Retina (tissue), 1 donor: ENCODE measurements at regions not wholly inside any gene's neighbourhood (a gene's known extent, or its start where the extent isn't known, plus 50 kb on each side); places are given as distances from the start of the nearest gene placed in this dataset.
"Not testable (repeated sequence)": the region's sequence is repeated elsewhere in the genome, so short reads cannot be mapped to it uniquely, and the experiment has no call there.

ENCODE experiments used
- DNase-seq: peaks from one replicate; pipeline ENCODE4 v3.0.0-alpha.2; 2016

DNA sequence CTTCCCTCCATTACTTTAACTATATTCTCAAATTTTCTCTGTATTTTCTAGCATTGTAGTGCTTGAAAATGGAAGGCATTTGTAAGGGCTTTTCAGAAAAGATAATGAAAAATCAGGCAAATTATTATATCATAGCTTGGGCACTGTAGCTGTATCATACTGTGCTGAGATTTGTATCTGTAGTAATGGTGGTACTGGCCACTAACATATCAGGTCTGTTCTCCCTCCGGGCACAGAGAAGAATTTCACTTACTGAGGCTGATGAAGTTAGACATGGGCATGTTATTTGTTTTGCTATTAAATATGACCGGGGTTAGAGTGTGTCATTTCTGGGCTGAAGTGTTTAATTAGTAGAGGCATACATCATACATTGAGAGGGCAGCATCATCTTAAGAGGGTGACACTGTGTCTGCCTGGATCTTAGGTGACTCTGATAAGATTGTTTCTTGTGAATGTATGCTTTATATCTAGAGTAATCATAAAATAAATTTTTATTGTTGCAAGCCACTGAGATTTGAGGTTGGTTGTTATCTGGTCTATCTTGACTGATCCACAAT, 1395.9 kb downstream of the EPHA7 start:
- DNase-seq: peak; percentile 7

DNA sequence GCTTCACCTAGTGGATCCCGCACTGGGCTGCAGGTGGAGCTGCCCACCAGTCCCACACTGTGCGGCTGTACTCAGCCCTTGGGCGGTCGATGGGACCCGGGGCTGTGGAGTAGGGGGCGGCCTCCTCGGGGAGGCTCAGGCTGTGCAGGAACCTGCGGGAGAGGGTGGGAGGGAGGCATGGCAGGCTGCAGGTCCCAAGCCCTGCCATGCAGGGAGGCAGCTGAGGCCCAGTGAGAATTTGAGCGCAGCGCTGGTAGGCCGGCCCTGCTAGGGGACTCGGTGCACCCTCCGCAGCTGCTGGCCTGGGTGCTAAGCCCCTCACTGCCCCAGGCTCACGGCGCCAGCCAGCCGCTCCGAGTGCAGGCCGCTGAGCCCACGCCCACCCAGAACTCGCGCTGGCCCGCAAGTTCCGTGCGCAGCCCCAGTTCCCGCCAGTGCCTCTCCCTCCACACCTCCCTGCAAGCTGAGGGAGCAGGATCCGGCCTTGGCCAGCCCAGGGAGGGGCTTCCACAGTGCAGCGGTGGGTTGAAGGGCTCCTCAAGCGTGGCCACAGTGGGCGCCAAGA, 1407.6 kb downstream of the EPHA7 start:
- DNase-seq: no peak

DNA sequence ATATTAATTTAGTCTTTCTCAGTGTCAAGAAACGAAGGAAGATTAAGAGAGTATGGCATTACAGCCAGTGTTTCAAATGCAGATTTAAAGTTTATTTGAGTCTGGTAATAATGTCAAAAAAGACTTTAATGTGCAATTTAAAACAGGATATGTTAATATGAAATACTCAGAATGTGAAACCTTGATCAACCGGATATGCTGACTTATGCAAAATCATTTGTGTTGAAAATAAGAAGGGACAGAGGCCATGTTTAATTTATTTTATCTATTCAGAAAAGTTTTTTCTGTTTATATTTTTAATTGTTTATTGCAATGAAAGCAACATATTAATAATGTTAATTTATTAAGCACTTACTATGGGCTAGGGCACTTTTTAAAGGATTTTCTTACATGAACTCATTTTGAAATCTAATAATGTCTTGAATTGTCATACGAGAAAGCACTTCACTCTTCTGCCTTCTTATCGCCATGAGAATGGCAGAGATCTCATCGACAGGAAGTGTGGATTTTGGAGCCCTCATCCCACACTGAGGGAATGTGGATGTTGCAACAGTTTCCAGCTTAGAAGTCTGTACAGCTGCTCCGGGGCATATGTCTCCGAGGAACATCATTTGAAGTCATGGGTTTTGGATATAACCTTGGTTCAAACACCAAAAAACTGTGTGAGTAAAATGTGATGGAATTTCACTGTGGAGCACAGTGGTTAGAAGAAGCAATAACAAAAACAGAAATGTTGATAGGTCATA, 1410.4 kb downstream of the EPHA7 start:
- no peak for DNase-seq

DNA sequence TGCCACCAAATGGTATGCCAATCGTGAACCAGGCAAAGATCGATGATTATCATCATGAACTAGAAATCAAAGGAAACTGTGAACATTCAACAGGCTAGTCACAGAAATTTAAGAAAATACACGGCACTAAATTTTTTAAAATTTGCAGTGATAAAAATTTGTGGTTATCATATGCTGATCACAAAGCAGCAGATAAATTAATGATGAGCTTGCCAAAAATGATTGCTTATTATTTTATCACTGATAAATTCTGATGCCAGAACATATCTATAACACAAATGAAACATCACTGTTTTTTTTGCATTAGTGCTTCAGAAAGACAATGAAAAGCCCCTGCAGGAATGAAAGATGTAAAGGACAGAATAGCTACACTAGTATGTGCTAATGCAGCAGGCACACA, 1413.2 kb upstream of the MAP3K7 start:
- no peak for DNase-seq

DNA sequence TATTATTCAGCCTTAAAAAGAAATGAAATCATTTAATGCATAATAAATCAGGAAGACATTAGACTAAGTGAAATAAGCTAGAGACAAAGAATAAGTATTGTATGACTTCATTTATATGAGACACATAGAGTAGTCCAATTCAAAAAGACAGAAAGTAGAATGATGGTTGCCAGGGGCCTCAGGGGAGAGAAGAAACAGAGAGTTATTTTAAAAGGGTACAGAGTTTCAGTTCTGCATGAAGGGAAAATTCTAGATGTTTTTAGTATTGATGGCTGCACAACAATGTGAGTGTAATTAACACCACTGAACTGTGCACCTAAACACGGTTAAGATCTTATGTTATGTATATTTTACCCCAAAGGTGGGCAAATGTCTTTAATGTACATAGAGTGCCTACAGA, 1407.9 kb upstream of the MAP3K7 start:
- DNase-seq: no peak

DNA sequence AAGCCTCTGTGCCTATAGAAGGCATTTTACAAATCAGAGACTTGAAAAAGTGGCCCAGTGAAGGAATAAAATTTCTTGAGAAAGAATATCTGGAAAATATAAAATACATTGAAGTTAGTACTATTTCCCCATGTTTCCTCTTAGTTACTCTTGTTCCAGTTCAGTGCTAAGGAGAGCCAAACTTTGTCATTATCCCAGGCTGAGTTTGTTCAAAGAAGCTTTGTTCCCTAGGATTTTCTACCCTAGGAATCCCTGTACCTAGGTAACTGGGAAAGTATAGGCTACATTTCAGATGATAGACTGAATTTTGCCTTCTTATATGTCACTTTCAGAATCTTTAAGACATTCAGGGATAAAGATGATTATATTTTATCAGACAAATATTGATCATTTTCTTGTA, 1395.7 kb upstream of the MAP3K7 start:
- no peak for DNase-seq

DNA sequence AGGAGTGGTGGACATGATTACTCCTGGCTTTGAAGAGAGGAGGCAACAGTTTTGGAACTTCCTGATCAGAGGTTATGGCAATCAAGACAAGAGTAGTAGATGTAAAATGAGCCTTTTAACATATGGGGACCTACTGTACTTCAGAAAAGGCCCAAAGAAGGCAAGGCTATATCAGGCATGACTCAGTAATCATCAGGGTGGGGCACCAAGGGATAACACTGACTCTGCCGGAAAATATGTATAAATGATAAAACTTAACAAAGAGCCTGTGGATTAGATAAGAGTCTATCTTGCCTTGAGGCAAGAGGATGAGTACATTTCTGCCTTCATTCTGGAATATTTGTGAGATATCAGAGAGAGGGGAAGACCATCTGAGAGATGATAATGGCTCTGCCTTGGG, 1389.9 kb upstream of the MAP3K7 start:
- DNase-seq: no peak

DNA sequence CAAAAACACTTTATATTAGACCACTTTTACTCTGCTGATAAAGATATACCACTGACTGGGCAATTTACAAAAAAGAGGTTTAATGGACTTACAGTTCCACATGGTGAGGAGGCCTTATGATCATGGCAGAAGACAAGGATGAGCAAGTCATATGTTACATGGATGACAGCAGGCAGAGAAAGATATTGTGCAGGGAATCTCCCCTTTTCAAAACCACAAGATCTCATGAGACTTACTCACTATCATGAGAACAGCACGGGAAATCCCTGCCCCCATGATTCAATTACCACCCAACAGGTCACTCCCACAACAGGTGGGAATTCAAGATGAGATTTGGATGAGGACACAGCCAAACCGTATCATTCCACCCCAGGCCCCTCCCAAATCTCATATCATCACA, 1383.8 kb upstream of the MAP3K7 start:
- no peak for DNase-seq

DNA sequence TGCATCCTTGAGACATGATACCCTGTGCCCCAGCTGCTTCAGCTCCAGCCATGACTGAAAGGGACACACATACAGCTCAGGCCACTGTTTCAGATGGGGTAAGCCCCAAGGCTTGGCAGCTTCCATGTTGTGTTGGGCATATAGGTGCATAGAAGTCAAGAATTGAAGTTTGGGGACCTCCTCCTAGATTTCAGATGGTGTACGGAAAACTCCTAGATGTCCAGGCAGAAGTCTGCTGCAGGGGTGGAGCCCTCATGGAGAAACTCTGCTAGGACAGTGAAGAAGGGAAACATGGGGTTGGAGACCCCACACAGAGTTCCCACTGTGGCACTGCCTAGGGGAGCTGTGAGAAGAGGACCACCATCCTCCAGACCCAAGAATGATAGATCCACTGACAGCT, 1379.0 kb upstream of the MAP3K7 start:
- DNase-seq: no peak

DNA sequence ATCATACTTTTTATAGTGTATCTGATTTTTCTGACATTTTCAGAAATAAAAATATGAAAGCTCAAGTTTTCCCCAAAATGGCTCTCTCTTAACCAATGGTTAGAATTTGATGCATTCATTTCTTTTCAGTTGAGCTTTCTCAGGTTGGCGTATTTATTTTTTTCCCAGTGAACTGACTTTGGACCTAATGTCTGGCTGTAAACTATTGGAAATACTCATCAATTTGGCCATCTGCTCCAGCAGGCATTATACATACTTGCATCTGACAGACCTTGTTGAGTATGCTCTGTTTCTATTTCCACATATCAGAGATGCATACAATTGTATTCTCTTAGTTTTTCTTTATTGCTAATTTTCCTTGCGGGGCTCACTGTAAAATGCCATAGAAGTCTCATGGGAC, 1374.8 kb upstream of the MAP3K7 start:
- DNase-seq: no peak

DNA sequence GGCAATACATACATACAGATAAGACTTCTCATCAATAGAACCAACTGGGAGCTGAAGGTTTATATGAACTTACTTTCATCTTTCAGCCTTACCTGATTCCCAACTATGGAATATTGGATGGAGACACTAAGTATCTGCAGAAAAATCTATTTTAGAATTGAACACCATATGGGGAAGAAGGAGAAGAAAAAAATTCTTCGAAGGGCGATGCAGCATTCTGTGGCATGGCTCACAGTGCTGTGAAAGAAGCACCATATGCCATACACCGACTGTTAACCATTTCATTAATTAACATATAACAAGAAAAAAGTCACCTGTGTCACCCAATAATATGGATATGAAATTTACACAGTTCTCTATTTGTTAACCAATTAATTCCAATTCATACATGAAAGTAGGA, 1374.4 kb upstream of the MAP3K7 start:
- DNase-seq: no peak

DNA sequence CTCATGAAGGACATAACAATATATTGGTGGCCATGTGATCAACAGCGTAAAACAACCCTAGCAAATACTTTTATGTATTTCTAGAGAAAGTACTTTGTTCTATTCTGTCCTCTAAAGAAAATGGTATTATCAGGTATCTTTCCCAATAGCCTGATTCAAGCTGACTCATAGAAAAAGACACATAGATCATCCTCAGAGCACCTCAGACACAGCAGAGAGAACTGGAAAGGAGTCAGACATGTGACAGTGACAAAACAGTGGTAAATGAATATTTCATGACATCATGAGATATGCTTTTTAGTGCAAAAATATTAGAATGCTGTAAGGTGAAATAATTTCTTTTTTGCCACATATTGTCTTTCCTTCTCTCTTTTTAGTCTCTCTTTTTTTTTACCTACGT, 1355.0 kb upstream of the MAP3K7 start:
- DNase-seq: no peak

DNA sequence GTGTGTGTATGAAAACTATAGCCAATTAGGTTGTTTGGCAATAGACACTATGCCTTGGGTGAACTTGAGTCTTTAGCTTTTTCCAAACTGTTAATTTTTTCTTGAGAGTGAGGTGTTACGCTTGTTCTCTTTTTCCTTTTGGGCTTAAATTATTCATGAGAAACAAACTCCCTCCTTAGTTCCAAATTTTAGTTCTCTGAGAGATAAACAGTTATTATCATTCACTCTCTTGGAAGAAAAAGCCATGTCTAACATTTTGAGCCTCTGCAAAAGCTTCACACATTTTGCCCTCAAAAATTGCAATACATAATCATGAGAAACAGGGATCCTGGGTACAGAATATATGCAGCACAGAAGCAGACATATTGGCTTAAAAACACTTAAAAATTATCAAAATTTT, 1353.9 kb upstream of the MAP3K7 start:
- DNase-seq: no peak

DNA sequence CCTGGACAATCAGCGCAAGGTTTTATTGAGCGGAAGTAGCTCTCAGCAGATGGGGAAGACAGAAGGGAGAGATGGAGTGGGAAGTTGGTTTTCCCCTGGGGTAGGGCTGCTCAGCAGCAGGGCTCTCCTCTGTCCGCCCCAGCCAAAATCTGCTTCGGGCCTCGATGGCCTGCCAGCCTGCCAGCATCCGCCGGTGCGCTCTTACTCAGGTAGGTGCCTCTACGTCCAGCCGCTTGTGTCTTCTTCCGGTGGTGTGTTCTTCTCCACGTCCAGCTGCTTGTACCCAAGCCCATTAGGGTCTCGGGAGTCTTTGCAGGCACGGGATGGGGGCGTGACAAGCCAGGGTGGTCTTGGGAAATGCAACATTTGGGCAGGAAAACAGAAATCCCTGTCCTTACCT, 1340.0 kb upstream of the MAP3K7 start:
- DNase-seq: no peak

DNA sequence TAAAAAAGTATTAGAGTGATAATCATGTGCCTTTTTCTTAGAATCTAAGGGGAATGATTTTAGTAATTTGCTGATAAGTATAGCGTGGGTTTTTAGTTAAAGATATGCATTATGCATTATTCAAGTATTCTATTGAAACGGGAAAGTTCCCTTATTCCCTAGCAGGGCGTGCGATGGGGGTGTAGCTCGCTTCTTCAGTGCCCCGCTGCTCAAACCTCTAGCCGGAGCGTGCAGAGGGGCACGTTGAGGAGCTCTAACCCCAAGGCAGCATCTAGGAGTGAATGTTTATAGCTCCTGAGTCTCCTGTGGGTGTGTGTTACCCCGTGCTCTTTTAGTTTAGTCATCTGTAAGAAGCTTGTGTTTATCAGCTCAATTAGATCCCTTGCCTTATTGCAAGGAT, 1339.5 kb upstream of the MAP3K7 start:
- no peak for DNase-seq

DNA sequence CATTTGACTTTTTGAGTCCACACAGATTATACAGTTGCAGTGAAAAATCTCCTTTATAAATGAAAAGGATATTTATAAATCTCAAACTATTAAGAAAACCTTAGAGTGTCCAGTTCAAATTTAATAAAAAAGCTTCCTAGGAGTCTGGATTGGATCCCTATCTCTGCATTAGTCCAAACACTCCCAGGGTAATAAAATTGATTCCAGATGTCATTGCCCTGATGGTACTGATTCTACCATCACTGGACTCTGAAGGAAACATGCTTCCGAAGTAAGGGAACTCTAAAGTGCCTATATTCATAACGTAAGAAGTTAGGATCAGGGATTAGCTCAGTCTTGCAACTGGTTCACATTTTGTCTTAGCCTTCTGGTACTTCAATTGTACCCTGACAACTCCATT, 1325.1 kb upstream of the MAP3K7 start:
- DNase-seq: no peak

DNA sequence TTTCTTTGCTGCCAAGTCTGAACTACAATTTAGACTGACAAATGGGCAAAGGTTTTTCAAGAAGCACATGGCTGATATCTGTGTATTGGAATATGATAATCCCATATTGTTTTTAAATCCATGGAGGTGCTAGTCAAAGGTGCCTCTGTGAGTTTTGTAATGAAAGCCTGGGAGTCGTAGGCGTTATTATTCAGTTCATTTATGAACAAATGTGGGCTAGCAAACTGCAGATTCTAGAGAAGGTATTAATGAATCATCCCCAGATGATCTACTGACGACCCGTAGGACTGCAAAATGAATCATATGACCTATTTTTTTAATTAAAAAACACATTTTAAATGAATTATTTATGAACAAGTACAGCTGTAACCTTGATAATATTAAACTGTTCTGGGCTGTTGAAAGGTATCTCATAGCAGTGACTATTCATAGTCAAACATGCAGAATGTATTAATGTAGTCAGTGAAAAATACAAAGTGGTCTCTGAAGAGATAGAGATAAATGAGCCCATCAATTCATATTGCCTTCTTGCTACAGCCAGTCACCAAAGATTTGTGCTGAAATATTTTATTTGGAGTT, 1317.8 kb upstream of the MAP3K7 start:
- DNase-seq: no peak

DNA sequence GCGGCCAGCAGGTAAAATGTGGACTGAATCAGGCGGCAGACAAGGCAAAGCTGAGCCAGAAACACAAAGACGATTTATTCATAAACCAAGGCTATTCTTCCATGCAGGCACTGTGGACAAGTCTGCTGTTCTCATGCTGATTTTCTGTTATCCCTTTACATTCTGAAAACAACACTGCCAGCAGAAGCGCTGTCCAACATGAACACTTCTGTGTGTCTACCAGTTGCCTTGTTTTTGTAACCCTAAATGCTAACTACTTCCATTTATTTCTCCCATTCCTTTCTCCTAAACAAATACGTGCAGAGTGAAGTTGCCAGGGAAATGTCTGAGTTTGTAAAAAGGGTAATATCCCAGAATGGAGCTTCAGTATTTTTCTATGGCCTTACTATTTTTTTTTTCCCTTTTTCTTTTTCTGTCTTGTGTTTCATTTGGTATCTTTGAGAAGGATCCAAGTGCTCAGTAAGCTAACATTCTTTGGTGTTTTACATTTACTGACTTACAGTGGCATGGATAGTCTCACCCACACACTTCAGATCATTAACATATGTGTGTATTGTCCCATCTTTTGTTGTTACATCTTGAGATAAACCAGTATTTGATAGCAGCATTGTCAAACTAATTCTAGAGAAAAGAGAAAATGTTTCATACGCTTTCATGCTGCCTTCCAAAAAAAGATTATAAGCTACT, 1308.9 kb upstream of the MAP3K7 start:
- DNase-seq: no peak

DNA sequence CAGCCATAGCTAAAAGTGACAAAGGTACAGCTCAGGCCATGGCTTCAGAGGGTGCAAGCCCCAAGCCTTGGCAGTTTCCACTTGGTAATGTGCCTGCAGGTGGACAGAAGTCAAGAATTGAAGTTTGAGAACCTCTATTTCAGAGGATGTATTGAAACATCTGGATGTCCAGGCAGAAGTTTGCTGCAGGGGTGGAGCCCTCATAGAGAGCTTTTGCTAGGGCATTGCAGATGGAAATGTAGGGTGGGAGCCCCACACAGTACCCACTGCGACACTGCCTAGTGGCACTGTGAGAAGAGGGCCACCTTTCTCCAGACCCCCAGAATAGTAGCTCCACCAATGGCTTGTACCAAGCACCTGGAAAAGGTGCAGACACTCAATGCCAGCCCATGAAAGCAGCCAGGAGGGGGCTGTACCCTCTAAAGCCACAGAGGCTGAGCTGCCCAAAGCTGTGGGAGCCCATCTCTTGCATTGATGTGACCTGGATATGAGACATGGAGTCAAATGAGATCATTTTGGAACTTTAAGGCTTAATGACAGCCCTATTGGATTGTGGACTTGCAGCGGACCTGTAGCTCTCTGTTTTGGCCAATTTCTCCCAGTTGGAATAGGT, 1299.4 kb upstream of the MAP3K7 start:
- no peak for DNase-seq

DNA sequence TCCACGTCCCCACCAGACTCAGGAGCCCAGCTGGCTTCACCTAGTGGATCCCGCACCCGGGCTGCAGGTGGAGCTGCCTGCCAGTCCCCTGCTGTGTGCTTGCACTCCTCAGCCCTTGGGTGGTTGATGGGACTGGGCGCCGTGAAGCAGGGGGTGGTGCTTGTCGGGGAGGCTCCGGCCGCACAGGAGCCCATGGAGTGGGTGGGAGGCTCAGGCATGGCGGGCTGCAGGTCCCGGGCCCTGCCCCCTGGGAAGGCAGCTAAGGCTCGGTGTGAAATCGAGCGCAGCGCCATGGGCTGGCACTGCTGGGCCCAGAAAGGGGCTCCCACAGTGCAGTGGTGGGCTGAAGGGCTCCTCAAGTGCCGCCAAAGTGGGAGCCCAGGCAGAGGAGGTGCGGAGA, 1294.9 kb upstream of the MAP3K7 start:
- DNase-seq: not testable (repeated sequence)

DNA sequence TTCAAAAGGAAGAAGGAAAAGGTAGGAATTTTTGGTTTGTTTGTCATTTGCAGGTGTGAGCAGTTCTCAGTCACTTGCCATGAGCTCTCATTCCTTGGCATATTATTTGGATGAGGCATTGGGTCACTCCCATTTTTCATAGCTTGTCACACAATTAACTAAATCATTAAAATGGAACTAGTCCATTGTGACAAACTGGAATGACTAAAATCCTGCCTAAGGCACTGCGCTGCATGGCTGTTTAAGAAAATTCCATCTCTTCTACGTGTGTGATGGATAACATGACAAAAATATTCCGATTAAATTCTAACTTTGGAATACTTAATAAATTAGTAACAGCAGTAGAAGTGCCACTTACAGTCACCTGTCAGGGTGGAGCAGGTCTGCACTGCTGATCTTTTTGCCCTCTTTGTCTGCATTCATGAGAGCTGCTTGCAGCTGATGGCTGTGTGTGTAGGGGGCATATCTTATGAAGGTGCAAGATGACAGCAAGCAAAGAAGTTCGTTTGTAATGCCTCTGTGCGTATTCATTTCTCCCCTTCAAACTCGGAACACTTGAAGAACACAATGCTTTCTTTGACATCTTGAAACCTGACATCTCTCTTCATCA, 1292.6 kb upstream of the MAP3K7 start:
- DNase-seq: no peak

DNA sequence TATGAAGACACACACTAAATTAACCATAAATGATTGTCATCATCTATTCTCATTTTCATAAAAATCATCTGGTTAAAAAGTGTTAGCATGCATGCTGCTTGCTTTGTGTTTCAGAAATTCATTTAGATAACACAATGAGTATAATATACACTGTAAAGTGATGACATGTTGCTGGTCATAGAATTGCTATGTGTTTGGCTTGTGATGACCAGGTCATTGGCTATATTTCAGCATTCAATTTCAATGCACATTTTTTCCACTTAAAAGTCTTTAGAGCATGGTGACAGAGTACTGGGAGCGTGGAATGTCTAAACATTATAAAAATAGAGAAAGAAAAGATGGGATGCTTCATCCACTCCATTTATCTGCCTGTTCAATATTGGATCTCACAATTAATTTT, 1291.1 kb upstream of the MAP3K7 start:
- DNase-seq: no peak

DNA sequence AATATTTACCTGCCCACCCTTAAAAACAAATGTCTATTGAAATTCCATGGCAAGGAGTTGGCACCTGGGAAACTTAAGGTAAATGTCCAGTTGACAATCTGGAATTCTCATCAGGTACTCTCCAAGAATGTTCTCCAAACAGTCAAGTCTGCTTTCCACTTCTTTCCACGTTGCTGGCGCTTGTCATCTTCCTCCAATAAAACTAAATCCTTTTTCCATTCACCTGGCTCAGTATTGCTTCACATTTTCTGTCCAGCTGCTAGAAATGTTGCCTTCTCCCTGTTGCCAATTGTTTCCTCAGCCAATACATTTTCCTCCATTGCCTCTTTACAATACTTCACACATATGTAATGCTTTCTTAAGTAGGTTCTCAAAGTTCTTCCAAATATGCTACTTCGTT, 1288.1 kb upstream of the MAP3K7 start:
- no peak for DNase-seq
